ENCODE measurements at regions not wholly inside any gene's neighbourhood (a gene's known extent, or its start where the extent isn't known, plus 50 kb on each side); places are given as distances from the start of the nearest gene placed in this dataset.

DNA sequence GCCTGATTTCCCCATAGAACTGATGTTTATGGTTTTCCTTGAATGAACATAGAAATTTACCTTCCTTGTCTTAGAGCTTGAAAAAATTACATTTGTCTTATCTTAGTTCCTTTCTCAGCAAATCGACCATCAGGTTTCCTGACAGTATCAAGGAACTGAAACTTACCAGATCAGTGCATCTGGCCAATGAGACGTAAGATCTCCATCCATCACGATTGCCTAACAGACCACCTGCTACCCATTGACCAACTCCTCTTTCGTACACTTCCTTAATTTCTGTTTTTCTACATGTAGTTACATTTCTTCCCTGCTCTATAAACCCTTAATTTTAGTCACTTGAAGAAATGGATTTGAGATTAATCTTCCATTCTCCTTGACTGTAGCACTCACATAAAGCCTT, 57.4 kb upstream of the TMPRSS15 start:
- no peak for DNase-seq

DNA sequence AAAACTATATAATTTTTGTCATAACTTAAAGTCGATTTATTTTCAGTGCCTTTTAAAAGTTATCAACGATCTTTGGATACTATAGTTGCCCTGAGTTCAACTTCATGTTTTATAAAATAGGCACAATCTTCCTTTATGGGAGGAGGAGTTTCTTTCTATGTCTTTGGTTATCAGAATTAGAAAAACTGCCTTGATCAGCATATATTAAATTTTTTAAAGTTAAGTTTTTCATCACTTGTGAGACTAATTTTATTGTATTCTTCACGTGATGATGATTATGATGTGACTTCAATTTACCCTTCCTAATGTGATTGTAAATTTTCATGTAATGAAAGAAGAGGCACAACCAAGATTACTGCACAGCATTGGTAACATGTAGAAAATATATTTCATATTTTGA, 58.2 kb upstream of the TMPRSS15 start:
- DNase-seq = no peak

DNA sequence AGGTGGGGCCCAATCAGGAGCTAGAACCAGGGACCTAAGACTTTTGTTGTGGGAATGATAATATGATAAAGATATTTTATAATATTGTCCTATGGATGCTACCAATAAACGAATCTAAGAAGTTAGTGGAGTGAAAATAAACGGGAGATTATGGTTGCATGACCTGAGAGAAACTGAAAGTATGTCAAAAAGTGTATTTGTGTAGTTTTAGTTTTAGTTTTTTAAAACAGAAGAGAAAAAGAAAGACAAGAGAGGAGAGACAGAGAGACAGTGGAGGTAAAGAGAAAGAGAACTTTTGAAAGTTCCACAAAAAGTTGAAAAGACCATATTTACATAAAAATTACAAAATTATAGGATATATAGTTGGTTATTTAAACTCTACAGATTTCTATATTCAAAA, 64.1 kb upstream of the TMPRSS15 start:
- no peak for DNase-seq

DNA sequence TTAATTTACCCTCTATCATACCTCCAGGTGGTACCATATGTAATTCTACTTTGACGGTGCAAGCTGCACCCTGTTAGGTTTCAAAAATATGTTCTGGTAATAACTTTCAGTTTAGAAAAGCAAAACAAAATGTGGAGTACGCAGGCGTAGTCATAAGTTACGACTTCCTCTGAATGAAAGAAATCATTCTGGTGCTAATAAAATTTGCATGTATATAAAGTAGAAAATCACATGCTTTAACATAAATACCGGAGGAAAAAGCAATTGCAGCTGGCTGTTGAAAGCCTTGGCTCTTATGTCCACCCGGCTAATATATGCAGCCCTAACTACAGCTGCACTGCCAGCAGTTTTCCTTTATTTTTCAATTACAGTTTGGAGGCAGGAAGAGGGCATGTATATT, 65.2 kb upstream of the TMPRSS15 start:
- no peak for DNase-seq

DNA sequence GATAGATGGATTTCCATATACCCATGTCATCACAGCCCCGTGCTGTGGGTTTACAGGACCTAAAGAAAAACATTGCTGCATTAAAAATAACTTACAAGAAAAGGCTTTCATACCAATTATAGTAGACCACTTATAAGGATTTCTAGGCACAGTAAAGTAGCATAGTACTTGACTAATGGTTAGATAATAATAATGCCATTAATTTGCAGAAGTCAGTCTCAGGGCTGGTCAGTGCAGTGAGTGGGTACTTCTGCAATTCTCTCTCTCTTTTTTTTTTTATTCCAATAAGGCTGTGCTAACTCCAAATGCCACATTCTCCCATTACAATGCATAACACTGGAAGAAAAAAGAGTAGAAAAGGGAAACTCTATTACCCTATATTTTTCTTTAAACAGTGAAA, 73.1 kb upstream of the TMPRSS15 start:
- no peak for DNase-seq

DNA sequence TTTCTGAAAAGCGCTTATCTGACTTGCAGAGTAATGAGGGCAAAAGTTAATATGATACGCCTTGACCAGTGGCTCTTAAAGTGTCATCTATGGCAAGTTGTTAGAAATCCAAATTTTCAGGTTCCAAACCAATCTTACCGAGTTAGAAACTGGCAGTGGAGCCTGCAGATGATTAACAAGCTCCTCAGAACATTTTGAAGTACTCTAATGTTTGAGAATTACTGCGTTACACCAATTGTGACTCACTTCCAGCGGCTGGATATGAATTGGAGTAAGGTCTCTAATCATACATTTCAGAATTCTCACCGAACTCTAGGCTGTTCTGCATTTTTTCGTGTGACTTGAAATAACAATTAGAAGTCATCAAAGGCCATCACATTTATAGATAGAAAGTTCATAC, 73.5 kb upstream of the TMPRSS15 start:
- DNase-seq = no peak

DNA sequence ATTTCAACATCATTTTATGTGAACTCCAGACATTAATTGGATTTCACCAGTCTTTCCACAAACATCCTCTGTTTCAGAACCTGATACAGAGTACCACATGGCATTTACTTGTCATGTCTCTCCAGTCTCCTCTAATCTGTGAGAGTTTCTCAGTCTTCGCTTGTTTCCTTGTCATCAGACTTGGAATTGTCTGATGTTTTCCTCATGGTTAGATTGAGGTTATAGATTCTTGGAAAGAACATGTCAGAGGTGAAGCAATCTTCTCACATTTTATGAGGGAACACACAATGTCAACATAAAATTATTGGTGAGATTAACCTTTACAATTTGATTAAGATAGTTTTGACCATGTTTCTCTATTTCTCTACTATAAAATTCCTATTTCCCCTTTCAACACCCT, 74.9 kb upstream of the TMPRSS15 start:
- no peak for DNase-seq

DNA sequence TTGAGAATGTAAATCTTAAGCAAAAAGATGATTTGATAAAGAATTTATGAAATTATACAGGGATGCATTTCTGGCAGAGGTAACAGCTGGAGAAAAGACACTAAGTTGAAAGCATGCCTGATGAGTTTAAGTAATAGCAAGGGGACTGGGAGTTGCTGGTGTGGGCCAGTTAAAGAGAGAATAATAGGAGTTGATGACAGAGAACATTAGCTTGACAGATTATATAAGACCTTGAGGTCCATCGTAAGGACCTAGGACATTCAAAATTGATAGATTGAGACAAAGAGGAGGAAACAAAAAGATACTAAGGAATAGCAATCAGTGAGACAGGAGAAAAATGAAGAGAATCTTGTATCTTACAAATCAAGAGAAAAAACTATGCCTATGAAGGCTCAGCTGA, 84.7 kb upstream of the TMPRSS15 start:
- DNase-seq = no peak

DNA sequence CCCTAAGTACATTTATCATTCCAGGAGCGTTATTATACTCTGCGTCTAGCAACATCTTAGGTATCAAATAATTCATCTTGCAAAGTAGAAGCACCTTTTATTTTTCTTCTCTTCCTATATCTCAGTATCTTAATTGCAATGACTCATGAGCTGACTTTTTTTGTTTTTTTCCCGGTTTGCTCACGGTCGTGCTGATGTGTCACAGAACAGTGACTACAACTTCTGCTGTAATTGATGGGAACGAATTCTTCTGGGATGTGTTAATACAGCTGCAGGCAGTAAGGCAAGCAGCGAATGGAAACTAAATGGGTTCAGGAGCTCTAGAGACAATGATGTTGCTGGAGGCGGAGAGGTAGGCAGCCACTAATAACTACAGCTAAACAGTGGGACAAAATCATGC, 89.8 kb upstream of the TMPRSS15 start:
- no peak for DNase-seq

DNA sequence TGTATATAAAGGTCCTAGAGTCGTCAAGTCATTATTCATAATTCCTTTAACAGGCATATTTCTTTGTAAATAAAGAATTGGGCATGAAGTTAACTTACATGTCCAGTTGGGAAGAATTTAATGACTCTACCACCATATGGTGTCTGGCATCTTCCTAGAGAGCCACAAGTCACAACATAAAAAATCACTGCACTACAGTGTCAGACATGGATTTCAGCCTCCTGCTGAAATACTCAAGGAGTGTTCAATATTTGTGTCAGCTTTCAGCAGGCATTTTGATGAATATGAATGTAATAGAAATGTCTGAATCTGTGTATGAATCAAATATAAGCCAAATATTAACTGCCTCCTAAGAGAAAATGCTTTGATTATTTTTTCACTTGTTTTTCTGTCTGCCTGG, 91.9 kb upstream of the TMPRSS15 start:
- DNase-seq = no peak

DNA sequence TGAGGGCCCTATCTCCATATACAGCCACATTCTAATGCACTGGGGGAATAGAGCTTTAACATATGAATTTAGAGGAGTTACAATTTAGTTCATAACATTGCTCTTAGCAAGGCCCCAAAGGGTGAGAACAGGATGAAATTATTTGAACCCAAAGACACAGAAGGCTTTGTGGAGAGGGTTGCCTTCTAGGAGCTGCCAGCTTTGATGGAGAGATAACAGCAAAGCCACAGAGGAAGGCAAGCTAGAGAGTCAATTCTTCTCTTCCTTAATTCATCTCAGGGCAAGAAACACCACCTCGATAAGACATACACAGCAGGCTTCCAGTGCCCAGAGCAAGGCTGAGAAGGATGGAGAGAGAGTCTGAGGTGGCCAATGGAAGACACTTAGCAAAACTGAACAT, 94.8 kb upstream of the TMPRSS15 start:
- DNase-seq = no peak

DNA sequence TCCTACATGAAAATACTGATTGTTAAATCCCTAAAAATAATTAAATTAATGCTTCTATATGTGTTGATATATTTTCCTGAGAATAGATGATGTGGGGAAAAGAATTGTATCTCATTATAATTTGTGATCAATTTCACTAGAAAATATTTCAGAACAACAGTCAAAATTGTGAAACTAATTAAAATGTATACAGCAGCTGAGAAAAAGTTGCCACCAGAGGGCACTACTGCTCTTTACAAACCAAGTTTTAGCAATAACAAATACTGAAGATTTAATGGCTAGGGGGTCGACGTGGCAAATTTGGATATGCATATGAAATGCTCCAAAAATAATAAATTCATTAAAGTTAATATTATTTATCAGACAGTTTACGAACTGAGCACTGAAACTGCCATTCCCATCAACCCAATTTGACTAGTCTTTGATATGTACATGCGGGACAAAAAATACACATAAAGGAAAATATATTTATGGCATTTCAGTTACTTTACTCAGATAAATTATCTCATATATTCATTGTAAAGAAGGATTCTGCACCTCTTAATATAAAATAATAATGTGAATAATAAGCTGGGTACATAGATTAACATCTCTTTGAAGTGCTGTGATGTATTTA, 96.3 kb upstream of the TMPRSS15 start:
- DNase-seq = no peak

DNA sequence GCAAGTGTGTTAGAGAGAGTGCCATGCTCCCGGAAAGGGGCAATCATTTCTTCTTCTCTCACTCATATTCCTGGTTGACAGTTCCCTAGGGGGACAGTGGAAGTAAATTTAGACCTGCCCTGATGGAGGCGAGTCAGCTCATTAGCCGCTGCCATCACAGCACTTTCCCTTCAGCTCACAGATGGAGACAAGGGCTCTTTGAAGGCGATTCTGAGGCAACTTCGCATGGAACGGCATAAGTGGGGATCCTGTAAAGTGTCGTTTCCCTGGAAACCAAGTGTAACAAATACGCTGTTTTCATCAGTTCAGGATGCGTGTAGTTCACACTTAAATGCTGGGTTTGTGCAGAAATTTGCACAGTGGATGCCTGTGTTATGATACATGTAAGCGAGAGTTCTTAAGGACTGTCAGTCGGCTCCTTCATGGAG, 114.5 kb upstream of the TMPRSS15 start:
- DNase-seq = no peak

DNA sequence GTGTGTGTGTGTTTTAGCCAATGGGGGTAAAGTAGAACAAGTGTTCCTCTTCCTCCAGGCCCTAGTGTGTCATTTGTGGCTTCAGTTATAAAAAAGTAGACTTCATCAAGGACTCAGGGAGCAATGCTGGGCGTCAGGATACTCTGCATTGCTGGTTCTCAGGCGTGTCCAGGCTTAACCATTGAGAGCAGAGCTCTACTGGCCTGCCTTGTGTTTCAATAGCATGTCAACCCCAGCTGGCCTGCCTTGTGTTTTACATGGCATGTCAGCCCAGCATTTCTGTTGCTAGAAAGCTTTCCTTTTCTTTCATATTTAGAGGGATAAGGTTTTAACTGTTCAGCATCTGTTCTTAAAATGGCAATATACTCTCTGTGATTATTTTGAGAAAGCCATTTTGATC, 117.6 kb upstream of the TMPRSS15 start:
- DNase-seq = no peak

DNA sequence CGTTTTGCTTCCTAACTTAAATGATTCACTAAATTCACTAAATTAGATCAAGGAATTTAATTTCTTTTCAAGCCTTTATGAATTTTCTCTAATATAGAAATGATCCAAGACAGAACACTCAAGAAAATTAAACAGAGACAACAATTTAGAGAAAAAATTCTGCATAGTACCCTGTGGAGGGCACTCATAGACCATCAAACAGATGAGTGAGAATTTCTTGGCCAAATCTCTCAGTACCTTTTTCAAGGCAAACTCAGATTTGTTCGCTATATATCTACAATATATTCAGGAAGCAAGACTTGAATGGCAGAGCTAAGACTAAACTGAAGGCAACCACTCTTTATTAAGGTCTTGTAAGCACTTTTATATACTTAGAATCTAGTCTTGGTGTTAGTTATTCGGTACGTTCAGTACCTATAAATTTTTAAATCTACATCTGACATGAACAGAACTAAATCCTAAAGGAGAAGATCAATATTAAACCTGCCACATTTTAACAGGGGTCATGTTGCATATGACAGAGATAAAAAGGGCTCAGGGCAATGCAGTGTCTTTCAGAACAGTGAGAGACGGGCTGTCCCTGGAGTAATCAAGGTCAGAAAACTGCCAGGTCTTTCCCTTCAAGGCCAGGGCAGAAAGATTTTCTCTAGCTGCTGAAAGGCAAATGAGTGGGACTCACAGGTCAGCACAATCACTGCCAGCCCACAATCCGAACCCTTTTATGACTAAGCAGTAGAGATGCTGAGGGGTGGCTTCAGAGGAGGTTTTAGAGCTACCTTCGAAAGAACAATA, 118.8 kb upstream of the TMPRSS15 start:
- no peak for DNase-seq

DNA sequence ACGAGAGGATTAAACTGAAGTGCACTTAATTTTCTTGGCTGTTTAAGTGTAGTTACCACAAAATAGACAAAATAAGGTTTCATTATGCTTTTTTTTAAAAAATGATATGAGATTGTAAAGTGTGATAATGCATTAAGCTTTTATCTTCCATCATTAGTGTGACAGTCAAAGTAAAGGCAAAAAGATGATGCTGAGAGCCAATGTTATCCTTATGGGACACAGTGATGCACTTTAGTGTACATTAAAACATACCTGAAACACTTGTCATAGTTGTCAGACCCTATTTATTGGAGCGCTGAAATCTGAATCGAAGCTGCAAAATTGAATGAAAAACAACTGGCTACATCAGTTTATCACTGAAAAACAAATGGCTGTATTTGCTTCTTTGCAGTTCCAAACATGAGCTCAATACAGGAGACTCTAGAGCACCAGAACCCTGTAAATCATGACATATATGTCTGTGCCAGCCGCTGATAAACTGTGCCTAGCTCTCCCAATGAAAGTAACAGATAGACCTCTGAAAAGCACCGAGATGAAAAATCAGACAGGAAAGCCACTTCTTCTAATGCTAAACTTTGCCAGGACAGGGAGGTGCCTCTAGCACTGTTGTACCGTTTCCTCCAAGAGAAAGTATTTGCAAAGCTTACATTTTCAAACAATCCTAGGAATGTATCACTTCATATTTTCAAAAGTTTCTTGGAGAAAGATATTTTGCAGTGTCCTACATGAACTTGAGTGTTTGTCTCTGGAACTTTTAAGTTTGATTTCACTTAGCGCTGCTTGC, 120.7 kb upstream of the TMPRSS15 start:
- DNase-seq = no peak

DNA sequence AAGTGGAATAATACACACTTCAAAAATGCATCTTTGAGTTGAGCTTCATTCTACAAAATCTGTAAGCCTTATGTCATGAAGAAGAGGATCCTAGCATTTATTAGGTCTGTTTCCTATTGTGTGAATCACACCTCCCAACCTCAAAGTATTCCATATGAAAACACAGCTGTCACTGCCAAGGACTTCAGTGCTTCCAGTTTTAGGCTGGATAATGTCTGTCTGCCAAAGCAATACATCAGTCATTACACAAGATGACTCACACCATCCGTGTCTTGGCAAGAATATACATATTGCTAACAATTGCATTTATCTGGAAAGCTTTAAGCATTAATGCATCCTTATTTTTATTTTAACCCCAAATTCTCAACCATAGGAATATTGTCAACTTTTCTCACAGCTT, 125.7 kb upstream of the TMPRSS15 start:
- DNase-seq = no peak

DNA sequence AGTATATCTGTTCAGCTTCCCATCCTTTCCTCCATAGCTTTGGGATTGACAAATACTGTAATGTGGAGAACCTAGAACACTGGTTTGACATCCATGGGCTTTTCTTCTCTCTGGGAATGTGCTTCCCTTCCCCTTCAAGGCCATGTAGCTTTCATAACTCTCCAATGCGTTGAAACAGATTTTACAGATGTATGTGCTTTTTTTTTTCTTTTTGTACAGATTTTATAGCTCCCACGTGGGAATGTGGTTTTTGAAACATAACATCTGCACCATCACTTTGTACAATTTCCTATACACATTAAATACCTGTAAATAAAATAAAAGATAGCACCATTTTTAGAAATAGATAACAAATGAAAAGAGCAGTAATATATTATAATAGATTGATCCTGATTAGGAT, 138.5 kb upstream of the TMPRSS15 start:
- no peak for DNase-seq

DNA sequence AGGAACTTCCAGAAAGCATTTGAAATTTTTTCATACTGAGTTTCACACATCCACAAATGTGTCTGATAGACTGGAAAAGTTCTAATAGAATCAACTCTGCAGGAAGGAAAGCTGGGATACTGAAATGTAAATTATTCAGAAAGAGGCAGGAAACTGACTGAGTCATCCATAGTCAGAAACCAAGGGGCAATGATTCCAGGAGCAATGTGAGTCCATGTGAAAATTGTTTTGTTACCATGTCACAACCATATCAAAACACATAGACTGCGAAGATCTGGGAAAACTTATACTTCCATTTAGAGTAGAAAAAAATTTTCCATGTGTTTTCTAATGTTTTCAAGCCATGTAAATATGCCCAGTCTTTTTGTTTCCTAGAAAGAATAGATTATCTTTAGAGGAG, 142.3 kb upstream of the TMPRSS15 start:
- no peak for DNase-seq

DNA sequence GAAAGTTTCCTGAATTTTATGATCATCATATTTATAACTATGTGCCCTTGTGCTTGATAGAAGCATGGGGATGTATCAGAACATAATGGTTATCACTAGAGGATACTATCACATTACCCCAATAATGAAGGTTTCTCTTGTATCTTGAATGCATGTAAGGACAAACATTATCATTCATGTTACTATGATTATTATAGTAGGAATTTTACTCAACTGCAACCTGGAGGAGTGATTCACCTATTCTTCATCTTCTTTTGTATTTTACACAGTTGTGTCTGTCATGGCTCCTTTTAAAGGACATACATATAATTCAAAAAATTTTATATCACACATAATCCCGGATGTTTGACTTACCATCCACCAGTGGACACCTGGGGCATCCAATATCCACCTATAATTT, 143.8 kb upstream of the TMPRSS15 start:
- DNase-seq = no peak

DNA sequence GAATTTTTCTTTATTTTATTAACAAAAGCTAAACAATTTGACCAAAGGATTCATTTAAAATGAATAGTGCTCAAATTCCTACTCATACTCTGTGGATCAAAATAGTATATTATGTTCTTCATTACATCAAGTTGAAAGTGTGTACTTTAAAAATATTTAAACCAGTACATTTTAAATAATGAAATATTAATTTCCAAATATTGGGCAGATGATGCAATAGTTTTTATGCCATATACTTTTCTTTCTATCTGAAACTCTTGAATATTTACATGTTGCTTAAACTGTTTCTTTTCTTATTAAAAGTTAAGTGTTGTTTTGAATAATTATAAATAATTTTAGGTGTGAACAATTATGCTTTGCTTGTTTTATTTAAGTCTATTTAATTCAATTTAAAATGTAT, 144.7 kb upstream of the TMPRSS15 start:
- DNase-seq = no peak

DNA sequence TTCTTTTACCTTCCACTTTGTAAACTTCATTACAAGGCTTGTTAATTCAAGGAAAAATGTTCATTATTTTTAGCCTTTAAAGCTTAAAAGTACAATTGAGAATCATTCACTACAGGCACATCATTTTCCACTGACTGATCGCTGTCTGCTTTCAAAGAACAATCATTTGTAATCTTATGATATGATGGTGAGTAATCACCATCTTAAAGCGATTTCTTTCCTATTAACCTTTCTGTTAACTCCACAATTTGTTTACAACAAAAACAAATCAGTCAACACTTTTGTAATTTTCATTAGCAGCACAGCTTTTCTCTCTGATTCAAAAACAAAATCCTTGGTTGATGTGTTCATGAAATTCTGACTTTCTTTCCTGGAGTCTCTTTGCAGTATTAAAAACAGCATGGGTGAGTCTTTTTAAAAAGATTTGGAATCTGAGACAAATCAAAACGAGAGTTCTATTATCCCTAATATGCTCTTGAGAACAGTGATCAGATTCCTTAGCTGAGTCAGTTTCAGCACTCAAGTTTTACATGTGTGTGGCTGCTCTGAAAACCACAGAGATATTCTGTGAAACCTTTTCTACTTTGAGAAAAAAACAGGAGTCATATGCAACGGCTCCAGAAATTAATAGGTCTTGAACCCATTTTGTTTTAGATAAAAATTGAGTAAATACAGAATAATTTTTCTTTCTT, 145.8 kb upstream of the TMPRSS15 start:
- DNase-seq = no peak

DNA sequence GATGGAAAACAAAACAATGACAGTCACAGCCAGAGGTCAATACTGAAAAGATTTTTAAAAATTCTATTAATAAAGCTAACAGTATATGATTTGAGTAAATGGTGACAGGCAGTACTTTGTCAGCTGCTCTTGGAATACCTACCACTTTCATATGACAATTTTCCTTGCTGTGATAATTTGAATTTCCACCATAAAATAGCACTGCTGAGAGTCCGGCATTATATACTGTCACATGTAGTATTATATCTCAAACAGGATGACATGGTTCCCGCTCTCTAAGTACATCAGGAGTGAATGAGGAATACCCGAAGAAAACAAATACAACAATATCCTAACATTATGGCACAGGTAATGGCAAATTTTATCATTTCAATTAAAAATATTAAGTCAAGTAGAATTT, 146.8 kb upstream of the TMPRSS15 start:
- no peak for DNase-seq

DNA sequence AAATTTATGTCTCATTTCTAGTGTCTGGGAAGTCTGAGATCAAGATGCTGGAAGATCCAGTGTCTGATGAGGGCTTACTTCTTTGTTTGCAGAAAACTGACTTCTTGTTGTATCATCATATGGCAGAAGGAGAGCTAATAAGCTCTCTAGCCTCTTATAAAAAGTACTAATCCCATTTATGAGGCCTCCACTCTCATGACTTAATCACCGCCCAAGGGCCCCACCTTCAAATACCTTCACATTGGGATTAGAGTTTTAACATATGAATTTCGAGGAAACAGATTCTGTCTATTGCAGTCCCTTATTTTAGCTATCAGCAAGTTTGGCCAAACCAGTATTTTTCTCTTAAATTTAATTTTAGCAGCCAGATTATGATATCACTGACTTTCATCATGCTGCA, 150.2 kb upstream of the TMPRSS15 start:
- DNase-seq = no peak
